ENCODE measurements at regions not wholly inside any gene's neighbourhood (a gene's known extent, or its start where the extent isn't known, plus 50 kb on each side); places are given as distances from the start of the nearest gene placed in this dataset.

GRCh38 chr2:176745543-176746200 is 466.9 kb upstream of the HNRNPA3 start:
- Histone ChIP-seq H3K4me3 (replicated peaks; ENCODE audit: low read depth, low read length) (no peak overlapping the region; the same call in 1 of the 2 replicates), H3K27me3 (replicated peaks; ENCODE audit: control insufficient read depth, insufficient read depth, low read length) (no peaks in the 10 kb centered on the region), H3K36me3 (ENCODE audit: control insufficient read depth, insufficient read depth, low read length) (no peaks in the 10 kb centered on the region)
- DNase-seq (ENCODE audit: extremely low read depth, insufficient read length) = peak; percentile 17
- TF ChIP-seq CTCF (IDR thresholded peaks at IDR 0.05; ENCODE audit: insufficient read depth, low read length, poor library complexity, severe bottlenecking) = no peak

- Histone ChIP-seq H3K4me3 (replicated peaks; ENCODE audit: low read depth, low read length) (no peak overlapping the region), H3K36me3 (ENCODE audit: control insufficient read depth, insufficient read depth, low read length) (no peaks in the 10 kb centered on the region), H3K27me3 (replicated peaks; ENCODE audit: control insufficient read depth, insufficient read depth, low read length) (no peaks in the 10 kb centered on the region)
- DNase-seq (ENCODE audit: extremely low read depth, insufficient read length) = no peak
- TF ChIP-seq CTCF (IDR thresholded peaks at IDR 0.05; ENCODE audit: insufficient read depth, low read length, poor library complexity, severe bottlenecking) = no peak
Measured at GRCh38 chr2:176746411-176746810, 466.2 kb upstream of the HNRNPA3 start.

GRCh38 chr2:176747506-176747905 is 465.1 kb upstream of the HNRNPA3 start:
- Histone ChIP-seq H3K27me3 (replicated peaks; ENCODE audit: control insufficient read depth, insufficient read depth, low read length) (no peaks in the 10 kb centered on the region), H3K4me3 (replicated peaks; ENCODE audit: low read depth, low read length) (no peak overlapping the region)

GRCh38 chr2:176747928-176748327 is 464.7 kb upstream of the HNRNPA3 start:
- no peak overlapping the region for H3K4me3 ChIP-seq (replicated peaks; ENCODE audit: low read depth, low read length)
- TF ChIP-seq CTCF (IDR thresholded peaks at IDR 0.05; ENCODE audit: insufficient read depth, low read length, poor library complexity, severe bottlenecking) = no peak
- no peak for DNase-seq (ENCODE audit: extremely low read depth, insufficient read length)
- H3K27me3 ChIP-seq (replicated peaks; ENCODE audit: control insufficient read depth, insufficient read depth, low read length) = no peaks in the 10 kb centered on the region
- H3K36me3 ChIP-seq (ENCODE audit: control insufficient read depth, insufficient read depth, low read length) = no peaks in the 10 kb centered on the region

More at GRCh38 chr2:176747506-176747905, 465.1 kb upstream of the HNRNPA3 start:
- DNase-seq (ENCODE audit: extremely low read depth, insufficient read length) = no peak
- TF ChIP-seq CTCF (IDR thresholded peaks at IDR 0.05; ENCODE audit: insufficient read depth, low read length, poor library complexity, severe bottlenecking) = no peak
- H3K36me3 ChIP-seq (ENCODE audit: control insufficient read depth, insufficient read depth, low read length) = no peaks in the 10 kb centered on the region

- H3K36me3 ChIP-seq (ENCODE audit: control insufficient read depth, insufficient read depth, low read length) = no peaks in the 10 kb centered on the region
Measured at GRCh38 chr2:176748662-176749061, 463.9 kb upstream of the HNRNPA3 start.

More at GRCh38 chr2:176748662-176749061, 463.9 kb upstream of the HNRNPA3 start:
- no peak for DNase-seq (ENCODE audit: extremely low read depth, insufficient read length)
- TF ChIP-seq CTCF (IDR thresholded peaks at IDR 0.05; ENCODE audit: insufficient read depth, low read length, poor library complexity, severe bottlenecking) = no peak
- no peaks in the 10 kb centered on the region for H3K27me3 ChIP-seq (replicated peaks; ENCODE audit: control insufficient read depth, insufficient read depth, low read length)
- no peak overlapping the region for H3K4me3 ChIP-seq (replicated peaks; ENCODE audit: low read depth, low read length)

Data from GM06990 (cell line).